ENCODE measurements at regions not wholly inside any gene's neighbourhood (a gene's known extent, or its start where the extent isn't known, plus 50 kb on each side); places are given as distances from the start of the nearest gene placed in this dataset.

DNA sequence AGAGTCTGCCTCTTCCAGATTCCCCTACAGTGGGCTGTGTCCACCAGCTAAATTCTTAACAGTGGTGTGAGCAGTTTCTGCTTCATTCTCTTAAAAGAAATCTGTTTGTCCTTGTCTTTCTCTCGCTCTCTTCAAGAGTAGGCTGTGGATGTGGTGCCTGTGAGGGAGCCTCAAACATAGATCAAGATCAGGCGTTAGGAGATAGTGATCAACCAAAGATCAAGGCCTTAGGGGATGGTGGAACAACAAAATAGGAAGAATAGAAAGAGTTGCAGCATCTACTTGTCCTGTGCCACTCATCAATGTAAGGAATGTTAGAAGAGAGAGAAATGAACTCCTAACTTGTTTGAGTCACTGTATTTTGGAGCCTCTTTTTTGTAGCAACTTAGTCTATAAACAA, 144.2 kb downstream of the AASDH start:
- no peaks in the 10 kb centered on the region for H4K20me1 ChIP-seq (ENCODE audit: control insufficient read depth, insufficient read depth, insufficient read length)
- H3K79me1 ChIP-seq (ENCODE audit: insufficient read depth, low read depth, low read length, poor library complexity, severe bottlenecking): no peaks in the 10 kb centered on the region
- H3K4me2 ChIP-seq (ENCODE audit: insufficient read depth, insufficient read length, low read length): no peak overlapping the region
- no peak overlapping the region for H3T11ph ChIP-seq (ENCODE audit: low read length)
- Mint-ChIP-seq H3K27me3 (ENCODE audit: low read depth) (no peaks in the 10 kb centered on the region), H3K9me3 (no peaks in the 10 kb centered on the region), H3K4me3 (no peak overlapping the region), H3K36me3 (ENCODE audit: insufficient read depth in 1 of 3, low read depth in 3 of 3) (no peaks in the 10 kb centered on the region), H3K4me1 (peaks cover 17 to 21% of the 10 kb centered on the region in 2 experiments), H3K27ac (no peak overlapping the region)
- H3K23me2 ChIP-seq (ENCODE audit: insufficient read length, low read depth, low read length, poor library complexity, severe bottlenecking): no peaks in the 10 kb centered on the region
- no peak overlapping the region for H3K4ac ChIP-seq (ENCODE audit: low read depth, low read length)
- no peak overlapping the region for H2BK5ac ChIP-seq (ENCODE audit: insufficient read length, low read length)
- no peak overlapping the region for H2BK15ac ChIP-seq (ENCODE audit: low read depth, low read length)
- WGBS (ENCODE audit: extremely low coverage, insufficient read length, low lambda C conversion rate): no CpG with 5 or more reads among the region's 2 CpGs
- no peak overlapping the region for H2BK12ac ChIP-seq (ENCODE audit: insufficient read length, low read depth, low read length)
- no peak overlapping the region for H4K5ac ChIP-seq (ENCODE audit: insufficient read length, low read depth, low read length)
- TF ChIP-seq CTCF (conservative IDR thresholded peaks at IDR 0.05): no peak
- no peaks in the 10 kb centered on the region for H3K27me3 ChIP-seq (ENCODE audit: insufficient read depth, low read length)
- no peak overlapping the region for H2AK5ac ChIP-seq (ENCODE audit: insufficient read length, low read length)
- H3K23ac ChIP-seq (ENCODE audit: insufficient read length, low read depth, low read length): no peak overlapping the region
- no peak overlapping the region for H4K8ac ChIP-seq (replicated peaks; ENCODE audit: insufficient read length, low read depth, low read length)
- peaks cover 12% of the 10 kb centered on the region; the same call in 1 of the 2 replicates for H3K4me1 ChIP-seq (ENCODE audit: insufficient read depth, low read length)
- no peaks in the 10 kb centered on the region for H3K79me2 ChIP-seq (ENCODE audit: insufficient read depth, low read length)
- no peak overlapping the region for H2BK20ac ChIP-seq (ENCODE audit: low read depth, low read length, poor library complexity, severe bottlenecking)
- no peak for DNase-seq
- H3K9ac ChIP-seq (ENCODE audit: extremely low read depth, insufficient read length, low read length): no peak overlapping the region
- no peak overlapping the region for H2AFZ ChIP-seq (ENCODE audit: low read length)
- H3K27ac ChIP-seq (ENCODE audit: insufficient read length, low read depth, low read length): no peak overlapping the region
- no peak overlapping the region for H4K91ac ChIP-seq (ENCODE audit: insufficient read length, low read depth, low read length)
- H3K9me3 ChIP-seq (ENCODE audit: control insufficient read depth, low read depth, low read length): no peaks in the 10 kb centered on the region
- no peak overlapping the region for H3K14ac ChIP-seq (ENCODE audit: insufficient read depth, low read length)
- no peak overlapping the region for H2BK120ac ChIP-seq (ENCODE audit: low read depth, low read length, poor library complexity, severe bottlenecking)
- no peak overlapping the region for H3K18ac ChIP-seq (ENCODE audit: insufficient read length, low read depth, low read length)
- no peak overlapping the region for H3K56ac ChIP-seq (ENCODE audit: insufficient read length, low read depth, low read length)

Data from H9 (cell line).